ENCODE measurements at regions not wholly inside any gene's neighbourhood (a gene's known extent, or its start where the extent isn't known, plus 50 kb on each side); places are given as distances from the start of the nearest gene placed in this dataset.

- DNase-seq (ENCODE audit: low read depth) = no peak
- TF ChIP-seq CTCF (conservative IDR thresholded peaks at IDR 0.05; ENCODE audit: low read depth, low read length) = no peak
- H3K4me3 ChIP-seq (ENCODE audit: low read length) = no peak overlapping the region
Observed at GRCh38 chr4:45883421-45883820, 240.4 kb downstream of the GABRG1 start.

DNA sequence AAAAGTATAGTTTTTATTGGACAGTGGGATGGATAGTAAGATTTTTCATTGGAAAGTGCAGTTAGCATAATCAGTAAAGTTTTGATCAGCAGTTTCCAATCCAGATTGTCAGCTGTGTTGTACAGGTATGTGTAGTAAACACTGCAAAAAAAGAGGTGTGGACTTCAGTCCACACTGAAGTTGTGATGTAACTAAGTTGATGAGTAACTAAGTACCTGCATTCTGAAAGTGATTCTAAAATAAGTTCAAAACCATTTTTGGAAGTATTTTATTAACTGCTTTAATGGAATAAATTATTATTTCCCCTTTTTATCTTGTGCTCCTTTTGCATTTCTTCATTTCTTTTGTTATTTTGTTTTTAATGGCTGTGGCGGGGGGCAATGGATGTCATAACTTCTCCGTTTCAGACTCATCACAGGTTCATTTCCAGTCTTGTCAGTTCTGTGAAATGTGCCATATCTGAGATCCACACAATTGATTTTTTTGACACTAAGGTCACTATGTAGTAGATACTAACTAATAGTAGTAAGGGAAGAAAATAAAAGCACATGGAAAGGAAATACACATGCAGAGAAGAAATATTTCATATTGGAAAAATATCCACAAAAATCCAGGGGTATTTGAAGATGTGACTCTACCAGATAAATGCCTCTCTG is 247.5 kb downstream of the GABRG1 start:
- TF ChIP-seq CTCF (conservative IDR thresholded peaks at IDR 0.05; ENCODE audit: low read depth, low read length) = no peak
- no peak for DNase-seq (ENCODE audit: low read depth)
- H3K4me3 ChIP-seq (ENCODE audit: low read length) = no peak overlapping the region

DNA sequence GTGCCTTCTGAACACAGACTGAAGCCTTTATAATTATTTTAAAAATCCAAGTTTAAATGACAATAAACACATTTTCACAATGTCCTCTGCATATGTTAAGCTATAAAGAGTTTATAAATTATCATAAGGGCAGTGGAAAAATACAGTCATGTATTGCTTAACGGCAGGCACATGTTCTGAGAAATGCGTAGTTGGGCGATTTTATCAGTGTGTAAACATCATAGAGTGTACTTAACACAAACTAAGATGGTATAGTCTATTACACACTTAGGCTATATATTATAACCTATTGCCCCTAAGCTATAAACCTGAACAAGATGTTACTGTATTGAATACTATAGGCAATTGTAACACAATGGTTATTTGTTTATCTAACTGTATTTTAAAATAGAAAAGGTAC is 254.7 kb downstream of the GABRG1 start:
- H3K4me3 ChIP-seq (ENCODE audit: low read length) = no peak overlapping the region
- no peak for DNase-seq (ENCODE audit: low read depth)
- no peak for TF ChIP-seq CTCF (conservative IDR thresholded peaks at IDR 0.05; ENCODE audit: low read depth, low read length)

GRCh38 chr4:45865781-45866180 is 258.1 kb downstream of the GABRG1 start:
- H3K4me3 ChIP-seq (ENCODE audit: low read length) = no peak overlapping the region
- TF ChIP-seq CTCF (conservative IDR thresholded peaks at IDR 0.05; ENCODE audit: low read depth, low read length) = no peak
- DNase-seq (ENCODE audit: low read depth) = no peak

DNA sequence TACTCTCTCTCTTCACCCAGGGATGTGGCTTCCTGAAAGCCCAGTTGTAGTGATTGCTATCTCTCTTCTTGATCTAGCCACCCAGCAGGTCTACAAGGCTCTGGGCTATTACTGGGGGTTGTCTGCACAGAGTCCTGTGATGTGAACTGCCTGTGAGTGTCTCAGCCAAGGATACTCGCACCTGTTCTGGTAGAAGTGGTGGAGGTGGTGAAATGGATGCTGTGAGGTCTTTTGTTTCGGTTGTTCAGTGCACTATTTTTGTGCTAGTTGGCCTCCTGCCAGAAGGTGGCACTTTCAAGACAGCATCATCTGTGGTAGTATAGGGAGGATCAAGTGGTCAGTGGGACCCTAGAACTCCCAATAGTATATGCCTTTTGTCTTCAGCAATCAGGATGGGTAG is 268.0 kb downstream of the GABRG1 start:
- no peak for TF ChIP-seq CTCF (conservative IDR thresholded peaks at IDR 0.05; ENCODE audit: low read depth, low read length)

GRCh38 chr4:45846016-45846415 is 277.8 kb downstream of the GABRG1 start:
- no peak overlapping the region for H3K4me3 ChIP-seq (ENCODE audit: low read length)
- no peak for DNase-seq (ENCODE audit: low read depth)
- TF ChIP-seq CTCF (conservative IDR thresholded peaks at IDR 0.05; ENCODE audit: low read depth, low read length) = no peak

More for the DNA sequence above, 268.0 kb downstream of the GABRG1 start:
- no peak for DNase-seq (ENCODE audit: low read depth)
- no peak overlapping the region for H3K4me3 ChIP-seq (ENCODE audit: low read length)

DNA sequence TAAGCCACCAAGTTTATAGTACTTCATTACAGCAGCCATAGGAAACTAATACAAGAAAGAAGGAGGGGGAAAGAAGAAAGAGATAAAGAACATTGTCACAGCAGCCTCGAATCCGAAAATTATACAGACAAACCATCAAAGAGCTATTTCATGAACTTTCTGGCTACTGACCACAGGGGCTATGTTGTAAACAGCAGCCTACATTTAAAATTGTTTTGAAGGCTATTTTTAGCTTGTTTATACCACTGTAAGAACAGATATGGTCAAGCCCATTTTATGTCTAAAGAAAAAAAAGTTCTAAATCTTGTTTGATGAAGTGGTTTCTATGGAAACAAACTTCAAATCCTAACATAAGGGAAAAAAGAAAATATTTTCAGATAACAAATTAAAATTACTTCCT is 282.1 kb downstream of the GABRG1 start:
- TF ChIP-seq CTCF (conservative IDR thresholded peaks at IDR 0.05; ENCODE audit: low read depth, low read length) = no peak
- no peak for DNase-seq (ENCODE audit: low read depth)
- H3K4me3 ChIP-seq (ENCODE audit: low read length) = no peak overlapping the region
